SKM-1 (cell line): ENCODE measurements at regions not wholly inside any gene's neighbourhood (a gene's known extent, or its start where the extent isn't known, plus 50 kb on each side); places are given as distances from the start of the nearest gene placed in this dataset.
"Not testable (repeated sequence)": the region's sequence is repeated elsewhere in the genome, so short reads cannot be mapped to it uniquely, and the experiment has no call there.

Experiments
- DNase-seq: peaks from one replicate; lab custom pipeline; 2025; ENCODE audit not compliant: unreplicated experiment; lab: John Stamatoyannopoulos, UW

DNA sequence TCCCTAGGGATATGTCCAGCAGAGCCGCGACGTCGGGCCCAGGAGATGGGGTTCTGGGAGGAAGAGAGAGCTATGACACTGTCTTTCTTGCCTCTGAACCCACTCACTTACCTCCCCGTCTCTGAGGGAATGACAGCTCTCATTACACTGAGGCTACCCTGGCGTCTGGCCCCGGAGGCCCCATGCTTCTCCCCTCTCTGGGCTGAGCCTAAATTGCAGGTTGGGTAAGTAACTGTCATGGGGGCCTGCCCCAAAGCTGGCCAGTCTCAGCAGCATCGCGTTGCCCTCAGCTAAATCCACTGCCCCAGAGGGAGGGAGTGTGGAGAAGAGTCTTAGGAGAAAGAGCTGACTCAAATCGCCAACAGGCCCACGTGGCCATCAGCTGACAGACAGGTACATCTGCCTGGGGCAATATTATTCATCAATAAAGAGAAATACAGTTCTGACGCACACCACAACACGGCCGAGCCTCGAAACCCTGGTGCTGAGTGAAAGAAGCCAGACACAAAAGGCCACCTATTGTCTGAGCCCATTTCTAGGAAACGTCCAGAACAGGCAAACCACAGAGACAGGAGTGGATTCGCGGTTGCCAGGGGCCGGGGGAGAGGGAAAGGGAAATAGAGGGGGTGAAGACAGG lies 156.4 kb downstream of the C16orf95 start:
- no peak for DNase-seq

GRCh38 chr16:87161410-87161809 lies 155.8 kb downstream of the C16orf95 start:
- DNase-seq: not testable (repeated sequence)

DNA sequence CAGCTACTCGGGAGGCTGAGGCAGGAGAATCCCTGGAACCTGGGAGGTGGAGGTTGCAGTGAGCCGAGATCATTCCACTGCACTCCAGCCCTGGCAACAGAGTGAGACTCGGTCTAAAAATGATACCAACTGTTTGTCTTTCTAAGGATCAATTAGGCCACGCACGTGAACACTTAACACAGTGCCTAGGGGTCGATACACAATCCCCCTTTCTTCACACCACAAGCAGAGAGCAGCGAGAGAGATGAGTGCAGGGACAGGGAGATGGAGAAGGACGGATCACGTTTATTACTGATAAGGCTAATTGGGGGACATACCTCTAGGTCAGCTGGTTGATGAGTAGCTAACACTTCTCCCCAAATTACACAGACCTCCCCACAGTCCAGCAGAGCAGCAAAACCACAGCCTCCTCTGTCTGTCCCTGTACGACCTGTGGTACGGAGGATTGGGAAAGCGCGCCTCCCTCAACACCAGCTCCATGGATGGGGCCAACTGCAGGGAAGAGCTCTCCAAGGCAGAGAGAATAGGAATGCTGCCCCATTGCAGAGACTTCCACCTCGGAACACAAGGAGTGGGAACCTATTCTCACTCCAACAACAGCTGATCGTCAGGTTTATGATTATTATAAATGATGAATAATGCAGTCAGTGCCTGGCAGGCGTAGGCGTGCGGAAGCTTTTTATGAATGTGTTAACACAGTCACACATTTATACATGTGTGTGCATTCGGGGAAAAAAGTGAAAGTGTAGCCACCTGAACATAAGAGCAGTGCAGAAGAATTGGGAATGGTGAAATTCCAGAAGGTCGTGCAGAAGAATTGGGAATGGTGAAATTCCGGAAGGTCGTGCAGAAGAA lies 155.1 kb downstream of the C16orf95 start:
- DNase-seq: no peak

GRCh38 chr16:87162799-87163198 lies 154.4 kb downstream of the C16orf95 start:
- DNase-seq: not testable (repeated sequence)

DNA sequence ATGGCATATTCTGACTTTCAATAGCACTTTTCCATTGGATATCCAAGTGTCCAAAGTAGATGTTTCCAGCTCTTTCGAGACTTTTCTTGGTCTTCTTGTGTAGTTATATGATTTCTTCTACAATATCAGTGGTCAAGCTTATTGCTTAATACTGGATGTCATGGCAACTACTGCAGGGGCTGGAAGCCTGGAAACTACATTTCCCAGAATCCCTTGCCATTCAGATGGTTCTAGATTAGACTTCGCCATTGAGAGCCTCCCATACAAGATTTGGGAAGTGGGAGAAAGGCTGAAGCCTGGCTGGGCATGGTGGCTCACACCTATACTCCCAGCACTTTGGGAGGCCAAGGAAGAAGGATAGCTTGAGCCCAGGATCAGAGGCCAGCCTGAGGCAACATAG lies 153.6 kb downstream of the C16orf95 start:
- DNase-seq: no peak

DNA sequence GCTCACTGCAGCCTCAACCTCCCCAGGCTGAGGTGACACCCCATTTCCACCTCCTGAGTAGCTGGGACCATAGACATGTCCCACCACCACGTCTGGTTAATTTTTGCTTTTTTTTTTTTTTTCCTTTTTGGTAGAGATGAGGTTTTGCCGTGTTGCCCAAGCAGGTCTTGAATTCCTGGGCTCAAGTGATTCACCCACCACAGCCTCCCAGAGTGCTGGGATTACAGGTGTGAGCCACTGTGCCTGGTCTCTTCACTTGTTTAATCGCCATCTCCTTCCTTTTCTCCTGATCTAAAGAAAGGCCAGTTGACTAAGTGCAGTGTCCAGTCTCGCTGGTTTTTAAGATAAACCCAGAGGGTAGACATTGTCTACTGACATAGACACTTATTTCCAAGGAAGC lies 152.0 kb downstream of the C16orf95 start:
- no peak for DNase-seq

- no peak for DNase-seq
Observed at GRCh38 chr16:87165885-87166284, 151.3 kb downstream of the C16orf95 start.

DNA sequence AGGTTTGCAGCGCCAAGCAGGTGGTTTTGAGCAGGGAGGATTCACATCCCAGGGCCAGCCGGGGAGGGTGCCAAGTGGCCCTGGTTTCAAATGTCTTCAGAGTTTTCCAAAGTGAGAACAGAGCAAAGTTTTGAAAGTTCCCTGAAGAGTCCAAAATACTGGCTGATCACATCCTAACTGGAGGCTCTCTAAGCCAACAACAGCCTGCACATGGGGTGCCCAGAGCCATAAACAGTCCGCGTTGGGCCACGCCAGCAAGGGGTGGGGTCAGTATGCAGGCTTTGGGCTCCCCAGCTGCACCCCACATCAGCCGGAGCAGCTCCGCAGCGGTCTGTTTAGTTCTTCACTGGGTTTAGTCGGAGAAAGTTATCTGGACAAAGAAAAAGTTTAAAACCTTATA lies 150.9 kb downstream of the C16orf95 start:
- DNase-seq: no peak

DNA sequence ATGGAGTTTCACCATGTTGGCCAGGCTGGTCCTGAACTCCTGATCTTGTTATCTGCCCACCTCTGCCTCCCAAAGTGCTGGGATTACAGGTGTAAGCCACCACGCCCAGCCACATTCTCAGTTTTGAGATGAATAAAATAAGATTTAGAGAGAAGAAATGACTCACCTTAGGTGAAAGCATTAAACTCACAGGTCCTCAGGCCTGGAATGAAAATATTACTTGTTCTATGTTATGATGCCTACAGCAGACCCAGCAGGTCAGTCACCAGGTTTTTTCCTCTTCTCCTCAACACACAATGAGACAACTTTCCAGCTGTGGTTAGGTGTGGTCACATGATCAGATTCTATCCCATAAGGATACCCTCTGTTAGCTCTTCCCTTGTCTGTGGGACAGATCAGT lies 150.3 kb downstream of the C16orf95 start:
- DNase-seq: no peak

- no peak for DNase-seq
Observed at GRCh38 chr16:87169509-87169995, 147.6 kb downstream of the C16orf95 start.

DNA sequence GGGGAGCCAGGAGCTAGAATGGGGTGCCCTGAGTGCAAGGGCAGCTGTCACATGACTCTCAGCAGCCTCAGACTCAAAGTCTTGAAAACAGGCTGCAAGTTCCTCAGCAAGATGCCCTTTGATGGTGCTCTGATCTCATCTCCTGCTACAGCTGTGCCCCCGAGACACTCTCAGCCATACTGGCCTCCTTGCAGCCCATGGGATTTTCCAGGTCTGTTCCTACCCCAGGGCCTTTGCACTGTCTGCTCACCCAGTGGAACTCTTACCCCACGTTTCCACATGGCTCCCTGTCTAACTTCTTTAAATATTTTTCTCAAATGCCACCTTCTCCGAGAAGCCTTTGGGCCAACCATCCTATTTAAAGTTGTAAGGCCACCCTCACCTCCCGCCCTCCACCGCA lies 146.9 kb downstream of the C16orf95 start:
- no peak for DNase-seq

DNA sequence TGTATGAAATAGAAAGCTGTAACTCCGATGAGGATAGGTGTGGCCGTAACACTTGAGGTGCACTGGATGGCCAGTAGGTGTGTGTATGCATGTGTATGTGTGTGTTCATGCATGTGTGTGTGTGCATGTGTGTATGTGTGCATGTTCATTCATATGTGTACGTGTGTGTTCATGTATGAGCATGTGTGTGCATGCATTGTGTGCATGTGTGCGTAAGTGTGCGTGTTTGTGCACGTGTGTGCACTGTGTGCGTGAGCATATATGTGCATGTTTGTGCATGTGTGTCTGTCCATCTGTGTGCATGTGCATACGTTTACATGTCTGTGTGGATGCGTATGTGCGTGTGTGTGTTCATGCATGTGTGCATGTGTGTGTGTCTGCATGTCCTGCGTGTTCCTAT lies 145.5 kb downstream of the C16orf95 start:
- no peak for DNase-seq

DNA sequence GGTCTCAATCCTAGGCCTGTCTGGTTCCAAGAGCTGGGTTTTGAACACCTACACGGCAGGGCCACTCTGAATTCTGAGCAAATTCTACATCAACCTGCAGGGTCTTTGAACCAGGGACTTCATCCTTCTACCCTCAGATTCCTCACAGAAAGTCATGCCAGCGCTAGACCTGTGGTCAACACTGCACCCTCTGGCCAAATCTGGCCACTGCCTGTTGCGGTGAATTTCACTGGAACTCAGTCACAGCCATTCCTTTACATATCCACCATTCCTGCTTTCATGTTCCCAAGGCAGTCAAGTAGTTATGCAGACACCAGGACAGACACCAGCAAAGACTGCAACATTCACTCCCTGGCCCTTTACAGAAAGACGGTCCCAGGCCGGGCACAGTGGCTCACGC lies 144.6 kb downstream of the C16orf95 start:
- DNase-seq: no peak

DNA sequence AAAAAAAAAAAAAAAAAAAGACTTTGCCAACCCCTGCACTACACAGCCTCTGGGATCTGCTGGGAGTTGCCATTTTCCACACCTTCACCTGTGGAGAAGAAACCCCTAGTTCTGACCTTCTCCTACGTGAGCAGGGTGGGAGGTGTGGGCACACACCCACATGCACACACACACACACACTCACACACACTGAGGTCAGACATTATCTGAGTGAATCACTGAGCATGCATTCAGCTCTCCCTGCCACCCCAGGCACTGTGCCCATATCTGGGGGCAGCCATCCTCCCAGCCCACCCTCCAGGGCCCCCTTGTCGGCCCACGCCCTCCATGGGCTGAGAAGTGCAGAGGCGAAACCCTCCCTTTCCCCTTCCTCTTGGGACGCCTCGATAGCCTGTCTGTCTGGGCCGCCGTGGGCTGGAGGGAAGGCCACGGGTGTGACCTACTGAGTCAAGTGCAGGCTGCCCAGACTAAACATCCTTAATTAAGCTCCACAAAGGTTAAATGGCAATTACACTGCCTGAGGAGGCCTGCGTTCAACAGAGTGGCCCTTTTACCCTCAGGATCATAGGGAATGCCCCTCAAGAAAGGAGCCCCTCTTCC lies 143.8 kb downstream of the C16orf95 start:
- DNase-seq: no peak

DNA sequence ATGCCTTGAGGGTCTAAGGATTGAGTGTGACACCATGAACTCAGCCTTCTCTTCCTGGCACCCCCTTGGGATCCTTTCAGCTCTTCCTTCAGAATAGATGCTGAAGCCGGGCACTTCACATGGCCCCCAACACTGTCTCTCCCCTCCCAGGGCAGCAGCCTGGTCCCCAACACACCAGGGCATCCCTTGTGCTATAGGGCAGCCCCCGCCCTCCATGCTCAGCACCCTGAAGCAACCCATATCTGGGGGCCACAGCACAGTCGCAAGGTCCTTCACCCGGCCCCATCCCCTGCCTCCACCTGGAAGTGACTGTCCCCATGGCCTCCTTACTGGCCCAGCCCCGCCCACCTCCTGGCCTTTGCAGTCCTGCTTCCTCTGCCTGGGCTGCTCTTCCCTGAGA lies 143.1 kb downstream of the C16orf95 start:
- no peak for DNase-seq

GRCh38 chr16:87176735-87177134 lies 140.5 kb downstream of the C16orf95 start:
- no peak for DNase-seq

GRCh38 chr16:87177673-87178072 lies 139.5 kb downstream of the C16orf95 start:
- DNase-seq: no peak

- DNase-seq: no peak
Observed at GRCh38 chr16:87178177-87178863, 138.9 kb downstream of the C16orf95 start.

DNA sequence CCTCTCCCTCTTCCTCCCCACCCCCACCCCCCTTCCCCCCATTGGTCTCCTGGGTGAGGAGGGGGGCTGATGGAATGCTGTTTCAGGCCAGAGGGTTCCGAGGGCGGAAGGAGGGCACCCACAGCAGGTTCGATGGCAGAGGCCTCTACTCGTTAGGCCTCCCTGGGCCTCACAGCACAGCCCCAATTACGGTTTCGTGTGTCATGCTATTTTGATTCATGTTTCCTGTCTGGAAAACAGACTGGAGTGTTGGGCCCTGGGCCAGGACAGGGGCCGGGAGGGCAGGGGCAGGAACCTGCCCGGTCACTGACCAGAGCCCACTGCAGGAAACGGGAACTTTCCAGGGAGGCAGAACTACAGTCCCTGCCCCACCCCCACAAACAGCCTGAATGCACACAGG lies 138.2 kb downstream of the C16orf95 start:
- no peak for DNase-seq

GRCh38 chr16:87180069-87180468 lies 137.1 kb downstream of the C16orf95 start:
- DNase-seq: no peak

DNA sequence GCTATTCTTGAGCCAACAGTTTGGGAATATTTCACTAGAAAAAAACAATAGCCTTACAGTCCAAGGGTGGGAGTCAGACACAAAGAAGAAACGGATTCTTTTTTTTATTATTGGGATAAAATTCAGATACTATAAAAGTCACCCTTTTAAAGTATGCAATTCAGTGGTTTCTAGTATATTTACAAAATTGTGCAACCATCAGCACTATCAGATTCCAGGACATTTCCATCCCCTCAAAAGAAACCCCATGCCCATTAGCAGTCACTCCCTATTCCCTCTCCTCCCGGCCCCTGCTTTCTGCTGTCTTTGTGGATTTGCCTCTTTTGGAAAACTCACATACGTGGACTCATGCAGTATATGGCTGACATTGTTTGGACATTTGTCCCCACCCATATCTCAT lies 134.4 kb downstream of the C16orf95 start:
- DNase-seq: no peak
